ENCODE measurements at regions not wholly inside any gene's neighbourhood (a gene's known extent, or its start where the extent isn't known, plus 50 kb on each side); places are given as distances from the start of the nearest gene placed in this dataset.
"Not testable (repeated sequence)": the region's sequence is repeated elsewhere in the genome, so short reads cannot be mapped to it uniquely, and the experiment has no call there.

GRCh38 chr14:84251411-84252115 is 1278.4 kb upstream of the FLRT2 start:
- no peak for DNase-seq (ENCODE audit: low read depth in 2 of 2)

GRCh38 chr14:84252706-84253105 is 1277.2 kb upstream of the FLRT2 start:
- no peak for DNase-seq (ENCODE audit: low read depth in 2 of 2)

DNA sequence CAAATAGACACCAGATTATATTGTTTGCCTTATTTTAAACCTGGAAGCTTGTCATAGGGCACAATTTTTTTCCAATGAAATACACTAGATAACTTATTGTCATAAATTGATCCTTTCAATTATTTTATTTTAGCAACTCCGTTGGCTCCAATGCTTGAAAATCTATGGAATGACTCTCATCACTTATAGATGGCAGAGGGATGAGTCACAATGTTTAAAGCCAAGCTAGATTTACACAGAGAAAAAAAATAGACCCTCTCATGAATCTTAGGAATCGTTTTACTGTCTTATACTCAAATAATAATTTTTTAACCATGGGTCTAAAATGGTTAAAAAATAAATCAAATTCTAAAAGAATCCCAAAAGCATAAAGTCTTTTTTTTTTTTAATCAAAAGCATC is 1276.6 kb upstream of the FLRT2 start:
- no peak for DNase-seq (ENCODE audit: low read depth in 2 of 2)

GRCh38 chr14:84254290-84254689 is 1275.7 kb upstream of the FLRT2 start:
- DNase-seq (ENCODE audit: low read depth in 2 of 2) = no peak

DNA sequence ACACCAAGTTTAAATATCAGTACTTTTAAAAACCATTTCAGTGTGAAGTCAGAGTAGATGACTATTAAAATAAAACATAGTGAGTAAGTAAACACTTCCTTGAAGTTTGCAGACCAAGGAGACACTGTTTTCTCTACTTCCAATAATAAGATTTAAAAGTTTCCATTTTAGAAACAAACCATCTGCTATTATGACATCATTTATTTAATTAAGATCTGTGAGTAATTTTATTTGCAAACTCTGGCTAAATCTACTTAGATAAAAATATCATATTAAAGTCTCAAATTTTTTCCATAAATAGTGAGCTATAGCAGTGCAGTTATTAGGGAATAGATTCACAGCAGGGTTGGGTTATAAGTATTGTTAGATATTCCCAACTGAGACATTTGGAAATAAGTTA is 1267.0 kb upstream of the FLRT2 start:
- no peak for DNase-seq (ENCODE audit: low read depth in 2 of 2)

DNA sequence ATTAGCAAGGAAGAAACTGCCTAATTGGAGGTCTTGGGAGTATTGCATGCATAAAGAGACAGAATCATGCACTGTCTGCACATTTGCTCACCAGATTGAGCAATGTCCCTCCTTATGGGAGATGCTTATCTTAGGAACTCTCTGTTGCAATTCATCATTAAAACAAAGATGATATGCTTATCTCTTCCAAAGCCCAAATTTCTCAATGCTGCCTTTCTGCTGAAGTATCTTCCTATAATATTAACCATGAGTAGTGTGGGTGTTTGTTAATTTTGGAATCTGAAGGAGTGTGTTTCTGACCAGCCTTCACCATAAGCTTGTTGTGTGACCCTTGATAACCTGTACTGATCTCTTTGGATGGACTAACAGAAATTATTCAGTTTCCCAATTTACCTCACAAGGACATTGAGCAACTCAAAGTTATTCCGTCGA is 1257.6 kb upstream of the FLRT2 start:
- DNase-seq (ENCODE audit: low read depth in 2 of 2) = no peak

DNA sequence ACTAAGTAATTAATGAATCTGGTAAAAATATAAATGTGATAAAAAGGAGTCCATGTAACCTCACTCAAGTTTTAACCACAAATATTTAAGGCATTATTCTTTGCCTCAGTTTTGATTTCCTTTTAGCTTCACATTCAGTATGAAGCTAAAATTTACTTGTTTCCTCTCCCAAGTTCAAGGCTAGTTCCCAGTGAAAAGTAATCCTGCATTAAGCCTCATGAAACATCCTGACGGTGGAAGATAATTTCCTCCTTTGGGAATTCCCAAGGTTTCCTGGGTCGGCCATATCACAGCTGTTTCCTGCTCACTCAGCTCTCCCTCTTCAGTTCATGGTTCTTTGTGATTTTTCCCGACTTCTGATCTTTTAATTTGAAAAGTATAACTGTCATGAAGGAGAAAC is 1256.8 kb upstream of the FLRT2 start:
- DNase-seq (ENCODE audit: low read depth in 2 of 2) = no peak

DNA sequence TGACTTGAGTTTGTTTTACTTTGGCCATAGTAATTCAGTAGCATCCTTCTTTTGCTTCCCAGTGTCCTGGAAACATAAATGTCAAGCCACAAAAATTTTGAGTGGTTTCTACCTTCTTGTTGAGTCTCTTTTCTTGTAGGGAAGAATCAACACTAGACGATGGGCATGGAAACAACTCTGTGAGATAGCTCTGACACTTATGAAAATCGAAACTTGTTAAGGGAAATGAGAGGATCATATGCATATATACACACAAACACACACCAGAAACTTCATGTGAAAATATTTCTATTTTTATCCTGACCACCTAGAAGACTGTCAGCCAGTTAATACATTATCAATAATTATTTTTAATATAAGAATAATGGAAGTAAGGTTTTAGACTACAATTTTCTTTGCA is 1247.3 kb upstream of the FLRT2 start:
- DNase-seq (ENCODE audit: low read depth in 2 of 2) = no peak

GRCh38 chr14:84288781-84289180 is 1241.2 kb upstream of the FLRT2 start:
- no peak for DNase-seq (ENCODE audit: low read depth in 2 of 2)

DNA sequence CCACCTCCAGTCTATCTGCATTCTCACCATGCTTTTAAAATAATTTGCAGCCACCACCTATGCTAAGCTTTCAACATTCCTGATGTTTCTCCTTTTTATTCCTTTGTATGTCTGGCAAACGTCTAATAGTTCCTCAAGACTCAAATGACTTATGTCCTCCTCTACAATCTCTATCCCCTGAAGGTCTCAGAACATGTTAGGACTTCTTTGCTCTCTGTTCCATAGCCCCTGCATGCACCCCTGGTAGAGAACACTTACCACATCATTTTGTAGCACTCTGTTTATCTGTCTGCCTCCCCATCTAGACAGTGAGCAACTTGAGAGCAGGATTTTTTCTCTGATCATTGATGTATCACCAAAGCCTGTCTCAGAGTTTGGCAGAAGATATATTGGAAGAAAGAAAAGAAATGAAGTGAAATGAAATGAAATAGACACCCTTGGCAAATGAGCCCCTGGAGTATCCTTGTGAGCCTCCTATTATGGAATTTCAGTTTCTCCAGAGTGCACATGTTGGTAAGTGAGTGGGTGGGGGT is 1231.2 kb upstream of the FLRT2 start:
- no peak for DNase-seq (ENCODE audit: low read depth in 2 of 2)

- no peak for DNase-seq (ENCODE audit: low read depth in 2 of 2)
These were observed 1226.8 kb upstream of the FLRT2 start for GRCh38 chr14:84303140-84303539.

- DNase-seq (ENCODE audit: low read depth in 2 of 2) = no peak
These were observed 1217.4 kb upstream of the FLRT2 start for GRCh38 chr14:84312551-84312950.

DNA sequence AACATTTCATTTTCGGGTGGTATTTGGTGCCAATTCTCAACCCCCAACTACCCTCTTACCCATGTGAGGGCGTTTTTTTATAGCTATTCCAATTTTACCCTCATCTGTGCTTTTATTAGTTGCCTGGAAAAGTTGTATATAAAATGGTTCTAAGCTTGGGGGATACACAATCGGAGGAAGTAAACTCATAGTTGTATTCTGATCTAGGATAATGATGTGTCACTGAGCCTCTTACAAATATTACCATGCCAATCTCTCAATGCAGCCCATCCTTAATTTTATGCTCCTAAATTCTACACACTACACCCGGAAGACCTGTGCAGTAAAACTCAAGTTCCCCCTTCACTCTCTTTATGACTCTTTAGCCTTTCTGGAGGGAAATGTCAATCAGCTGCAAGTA is 1206.5 kb upstream of the FLRT2 start:
- no peak for DNase-seq (ENCODE audit: low read depth in 2 of 2)

GRCh38 chr14:84323978-84324377 is 1206.0 kb upstream of the FLRT2 start:
- DNase-seq (ENCODE audit: low read depth in 2 of 2) = peak; percentile 9 to 25

DNA sequence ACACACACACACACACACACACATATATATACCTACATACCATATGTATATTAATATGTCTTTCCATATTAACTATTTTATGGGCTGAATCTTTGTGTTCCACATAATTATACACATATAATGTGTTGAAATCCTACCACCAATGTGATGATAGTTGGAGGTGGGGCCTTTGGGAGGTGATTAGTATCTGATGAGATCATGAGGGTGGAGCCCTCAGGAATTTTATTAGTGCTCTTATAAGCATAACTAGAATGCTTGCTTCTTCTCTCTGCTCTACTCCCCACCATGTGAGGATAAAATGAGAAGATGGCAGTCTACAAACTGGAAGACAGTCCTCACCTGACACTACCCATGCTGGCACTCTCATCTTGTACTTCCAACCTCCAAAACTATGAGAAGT is 1193.5 kb upstream of the FLRT2 start:
- no peak for DNase-seq (ENCODE audit: low read depth in 2 of 2)

GRCh38 chr14:84340938-84341337 is 1189.0 kb upstream of the FLRT2 start:
- DNase-seq (ENCODE audit: low read depth in 2 of 2) = peak; percentile 31 to 32

- not testable (repeated sequence) for DNase-seq (ENCODE audit: low read depth in 2 of 2)
These were observed 1188.1 kb upstream of the FLRT2 start for GRCh38 chr14:84341867-84342266.

GRCh38 chr14:84343656-84344055 is 1186.3 kb upstream of the FLRT2 start:
- peak; percentile 38 to 43 for DNase-seq (ENCODE audit: low read depth in 2 of 2)

DNA sequence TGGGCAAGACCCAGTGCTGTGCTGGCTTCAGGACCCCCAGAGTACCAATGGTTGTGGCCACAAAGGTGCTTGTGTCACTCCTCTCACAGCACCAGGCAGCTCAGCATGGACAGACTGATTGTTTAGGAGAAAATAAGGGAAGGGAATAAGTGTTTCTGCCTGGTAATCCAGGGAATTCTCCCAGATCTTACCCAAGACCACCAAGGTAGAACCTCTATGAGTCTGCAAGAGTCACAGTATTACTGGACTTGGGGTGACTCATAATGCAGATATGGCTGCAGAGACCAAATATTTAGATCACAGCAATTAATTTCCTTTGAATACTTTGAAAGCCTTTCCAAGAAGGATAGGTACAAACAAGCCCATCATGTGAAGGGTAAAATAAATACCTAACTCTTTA is 1178.3 kb upstream of the FLRT2 start:
- no peak for DNase-seq (ENCODE audit: low read depth in 2 of 2)

GRCh38 chr14:84361476-84361875 is 1168.5 kb upstream of the FLRT2 start:
- DNase-seq (ENCODE audit: low read depth in 2 of 2) = no peak

- peak; percentile 6 to 9 for DNase-seq (ENCODE audit: low read depth in 2 of 2)
These were observed 1154.7 kb upstream of the FLRT2 start for GRCh38 chr14:84375235-84375634.

GRCh38 chr14:84390010-84390409 is 1139.9 kb upstream of the FLRT2 start:
- no peak for DNase-seq (ENCODE audit: low read depth in 2 of 2)

GRCh38 chr14:84397631-84398030 is 1132.3 kb upstream of the FLRT2 start:
- no peak for DNase-seq (ENCODE audit: low read depth in 2 of 2)

All from fibroblast of skin of left biceps (primary cell).